ENCODE measurements at regions not wholly inside any gene's neighbourhood (a gene's known extent, or its start where the extent isn't known, plus 50 kb on each side); places are given as distances from the start of the nearest gene placed in this dataset.
"Not testable (repeated sequence)": the region's sequence is repeated elsewhere in the genome, so short reads cannot be mapped to it uniquely, and the experiment has no call there.

DNA sequence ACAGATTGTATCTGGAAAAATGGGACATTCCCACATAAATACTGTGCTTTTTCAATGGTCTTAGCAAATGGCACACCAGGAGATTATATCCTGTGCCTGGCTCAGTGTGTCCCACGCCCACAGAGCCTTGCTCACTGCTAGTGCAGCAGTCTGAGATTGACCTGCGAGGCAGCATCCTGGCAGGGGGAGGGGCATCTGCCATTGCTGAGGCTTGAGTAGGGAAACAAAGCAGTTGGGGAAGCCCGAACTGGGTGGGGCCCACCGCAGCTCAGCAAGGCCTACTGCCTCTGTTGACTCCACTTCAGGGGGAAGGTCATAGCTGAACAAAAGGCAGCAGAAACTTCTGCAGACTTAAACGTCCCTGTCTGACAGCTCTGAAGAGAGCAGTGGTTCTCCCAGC, 258.7 kb downstream of the LRRC70 start:
- TF ChIP-seq, protein P1, sequence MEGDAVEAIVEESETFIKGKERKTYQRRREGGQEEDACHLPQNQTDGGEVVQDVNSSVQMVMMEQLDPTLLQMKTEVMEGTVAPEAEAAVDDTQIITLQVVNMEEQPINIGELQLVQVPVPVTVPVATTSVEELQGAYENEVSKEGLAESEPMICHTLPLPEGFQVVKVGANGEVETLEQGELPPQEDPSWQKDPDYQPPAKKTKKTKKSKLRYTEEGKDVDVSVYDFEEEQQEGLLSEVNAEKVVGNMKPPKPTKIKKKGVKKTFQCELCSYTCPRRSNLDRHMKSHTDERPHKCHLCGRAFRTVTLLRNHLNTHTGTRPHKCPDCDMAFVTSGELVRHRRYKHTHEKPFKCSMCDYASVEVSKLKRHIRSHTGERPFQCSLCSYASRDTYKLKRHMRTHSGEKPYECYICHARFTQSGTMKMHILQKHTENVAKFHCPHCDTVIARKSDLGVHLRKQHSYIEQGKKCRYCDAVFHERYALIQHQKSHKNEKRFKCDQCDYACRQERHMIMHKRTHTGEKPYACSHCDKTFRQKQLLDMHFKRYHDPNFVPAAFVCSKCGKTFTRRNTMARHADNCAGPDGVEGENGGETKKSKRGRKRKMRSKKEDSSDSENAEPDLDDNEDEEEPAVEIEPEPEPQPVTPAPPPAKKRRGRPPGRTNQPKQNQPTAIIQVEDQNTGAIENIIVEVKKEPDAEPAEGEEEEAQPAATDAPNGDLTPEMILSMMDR (IDR thresholded peaks at IDR 0.05; ENCODE audit: control extremely low read depth in 1 of 3, insufficient read depth in 1 of 3, low read depth in 1 of 3, low read length in 3 of 3) = not testable (repeated sequence)
- TF ChIP-seq, protein P2, sequence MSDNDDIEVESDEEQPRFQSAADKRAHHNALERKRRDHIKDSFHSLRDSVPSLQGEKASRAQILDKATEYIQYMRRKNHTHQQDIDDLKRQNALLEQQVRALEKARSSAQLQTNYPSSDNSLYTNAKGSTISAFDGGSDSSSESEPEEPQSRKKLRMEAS (IDR thresholded peaks at IDR 0.05) = not testable (repeated sequence)
- TF ChIP-seq POLR2A (IDR thresholded peaks at IDR 0.05; ENCODE audit: control extremely low read depth in 1 of 2, low read depth in 2 of 2, low read length in 2 of 2); SRF (IDR thresholded peaks at IDR 0.05; ENCODE audit: low read depth, low read length): not testable (repeated sequence)

All from H1 (cell line).